GM18520 (cell line): ENCODE measurements at regions not wholly inside any gene's neighbourhood (a gene's known extent, or its start where the extent isn't known, plus 50 kb on each side); places are given as distances from the start of the nearest gene placed in this dataset.
"Not testable (repeated sequence)": the region's sequence is repeated elsewhere in the genome, so short reads cannot be mapped to it uniquely, and the experiment has no call there.

ENCODE experiments used
- ATAC-seq: cut with Tn5 transposase; IDR thresholded peaks from one replicate; pipeline ENCODE4 v1.9.1; 2021; ENCODE audit not compliant: unreplicated experiment

- no peak for ATAC-seq
These were observed 54.2 kb upstream of the OPRM1 start for GRCh38 chr6:153984811-153985210.

GRCh38 chr6:153980171-153980570, 58.9 kb upstream of the OPRM1 start:
- ATAC-seq, result no peak

GRCh38 chr6:153978911-153979548, 60.0 kb upstream of the OPRM1 start:
- not testable (repeated sequence) for ATAC-seq

- peak; percentile 71 for ATAC-seq
These were observed 61.9 kb upstream of the OPRM1 start for GRCh38 chr6:153976921-153977693.

GRCh38 chr6:153966001-153966400, 73.0 kb upstream of the OPRM1 start:
- no peak for ATAC-seq

- ATAC-seq, result no peak
These were observed 75.7 kb upstream of the OPRM1 start for GRCh38 chr6:153963352-153963751.

- no peak for ATAC-seq
These were observed 76.5 kb upstream of the OPRM1 start for GRCh38 chr6:153962555-153962954.

- ATAC-seq, result no peak
These were observed 78.3 kb upstream of the OPRM1 start for GRCh38 chr6:153960741-153961140.

- no peak for ATAC-seq
These were observed 78.8 kb upstream of the OPRM1 start for GRCh38 chr6:153960281-153960680.

- no peak for ATAC-seq
These were observed 79.8 kb upstream of the OPRM1 start for GRCh38 chr6:153959276-153959675.

GRCh38 chr6:153958860-153959259, 80.2 kb upstream of the OPRM1 start:
- no peak for ATAC-seq

- peak; percentile 80 for ATAC-seq
These were observed 81.6 kb upstream of the OPRM1 start for GRCh38 chr6:153957394-153957793.

- ATAC-seq, result no peak
These were observed 82.2 kb upstream of the OPRM1 start for GRCh38 chr6:153956808-153957207.

- ATAC-seq, result no peak
These were observed 89.4 kb upstream of the OPRM1 start for GRCh38 chr6:153949616-153950015.

GRCh38 chr6:153947808-153948447, 91.1 kb upstream of the OPRM1 start:
- ATAC-seq, result peak; percentile 41

- no peak for ATAC-seq
These were observed 94.8 kb upstream of the OPRM1 start for GRCh38 chr6:153944201-153944600.

GRCh38 chr6:153942361-153942760, 96.7 kb upstream of the OPRM1 start:
- ATAC-seq, result peak; percentile 56

GRCh38 chr6:153941768-153942167, 97.3 kb upstream of the OPRM1 start:
- no peak for ATAC-seq

- ATAC-seq, result no peak
These were observed 100.2 kb upstream of the OPRM1 start for GRCh38 chr6:153938876-153939275.

- ATAC-seq, result no peak
These were observed 107.6 kb upstream of the OPRM1 start for GRCh38 chr6:153931431-153931830.

- no peak for ATAC-seq
These were observed 111.2 kb upstream of the OPRM1 start for GRCh38 chr6:153927867-153928266.
